Endothelial cell of umbilical vein (primary cell): ENCODE measurements at regions not wholly inside any gene's neighbourhood (a gene's known extent, or its start where the extent isn't known, plus 50 kb on each side); places are given as distances from the start of the nearest gene placed in this dataset.

Source experiments
- BruUV-seq: library from RNA; stranded (reverse); fragments of 400-500 nt; replicated peaks from 2 replicates; lab custom pipeline; 2021; lab: Mats Ljungman, UMichigan
- CTCF ChIA-PET: fragments of 300-600, 350-600 bp; sonication (Branson Sonifier 250); formaldehyde crosslinking; loops from one replicate; lab custom pipeline; 2021; ENCODE audit warnings: antibody characterized with exemption, inconsistent platforms; lab: Charles Lee
- POLR2A ChIA-PET: fragments of 300-600, 350-600 bp; sonication (Branson Sonifier 250); formaldehyde crosslinking; loops from one replicate; lab custom pipeline; 2021; ENCODE audit warnings: antibody characterized with exemption, inconsistent platforms; lab: Charles Lee
- DNase-seq: peaks from one replicate; pipeline ENCODE4 v3.0.0-alpha.2; 2011; ENCODE audit warnings: low read depth, low spot score
- FAIRE-seq: peaks from 2 replicates; lab custom pipeline; 2011; peaks lifted over from hg19 to GRCh38; lab: Jason Lieb, UNC
- H2AFZ ChIP-seq: 2 replicates; pipeline ENCODE4 v1.6.0; 2012; ENCODE audit warnings: low read depth, low read length, control low read depth, inconsistent platforms
- H3K27ac ChIP-seq: 2 replicates; pipeline ENCODE4 v1.5.1; 2011; ENCODE audit warnings: low read depth, mild to moderate bottlenecking, control low read depth, low read length, moderate library complexity; ENCODE audit not compliant: insufficient read depth
- H3K27me3 ChIP-seq, 2 experiments: 2 replicates each; pipeline versions ENCODE4 v1.6.0 to v1.6.1; 2011; ENCODE audit warnings: low read length in 2 of 2, mixed read lengths in 1 of 2; ENCODE audit not compliant: control insufficient read depth in 2 of 2, insufficient read depth in 2 of 2
- H3K36me3 ChIP-seq, 2 experiments: 2 replicates in 1 of 2; 3 replicates in 1 of 2; pipeline ENCODE4 v1.5.1; 2011; ENCODE audit warnings: low read length in 2 of 2, mild to moderate bottlenecking in 1 of 2, moderate library complexity in 1 of 2; ENCODE audit not compliant: control insufficient read depth in 2 of 2, insufficient read depth in 2 of 2; ENCODE audit errors: extremely low read depth in 1 of 2
- H3K4me1 ChIP-seq: 3 replicates; pipeline ENCODE4 v1.5.1; 2011; ENCODE audit warnings: mild to moderate bottlenecking, low read length; ENCODE audit not compliant: control insufficient read depth, insufficient read depth; ENCODE audit errors: extremely low read depth
- H3K4me2 ChIP-seq: 2 replicates; pipeline ENCODE4 v1.6.1; 2011; ENCODE audit warnings: low read length, control low read depth, mixed read lengths; ENCODE audit not compliant: insufficient read depth
- H3K4me3 ChIP-seq, 3 experiments: fragments of 200-600 bp in 1 of 3; sonication (generic), shearing (Covaris generic) in 1 of 3; replicated peaks in 1 of 3; 2 replicates each; pipeline ENCODE4 v1.5.1; 2011 to 2016; ENCODE audit warnings: control low read depth in 3 of 3, low read length in 3 of 3, mild to moderate bottlenecking in 2 of 3, inconsistent platforms in 1 of 3, low read depth in 1 of 3, moderate library complexity in 1 of 3; ENCODE audit not compliant: insufficient read depth in 1 of 3
- H3K79me2 ChIP-seq: 2 replicates; pipeline ENCODE4 v1.6.0; 2012; ENCODE audit warnings: low read length, inconsistent platforms; ENCODE audit not compliant: control insufficient read depth, insufficient read depth
- H3K9ac ChIP-seq: replicated peaks from 2 replicates; pipeline ENCODE3; 2011; ENCODE audit warnings: low read length, control low read depth; ENCODE audit not compliant: insufficient read depth; ENCODE audit errors: extremely low read depth
- H3K9me1 ChIP-seq: replicated peaks from 3 replicates; pipeline ENCODE4 v1.6.0; 2011; ENCODE audit warnings: mild to moderate bottlenecking, low read length; ENCODE audit not compliant: control insufficient read depth, insufficient read depth; ENCODE audit errors: extremely low read depth
- H3K9me3 ChIP-seq: replicated peaks from 2 replicates; pipeline ENCODE4 v1.5.1; 2012; ENCODE audit warnings: low read length, inconsistent platforms; ENCODE audit not compliant: control insufficient read depth, insufficient read depth
- H4K20me1 ChIP-seq: replicated peaks from 2 replicates; pipeline ENCODE3; 2011; ENCODE audit warnings: mild to moderate bottlenecking, low read length; ENCODE audit not compliant: control insufficient read depth, insufficient read depth; ENCODE audit errors: extremely low read depth
- EZH2 ChIP-seq: IDR thresholded peaks from 2 replicates; pipeline ENCODE4 v1.6.1; 2012; ENCODE audit warnings: borderline replicate concordance, low read depth, mild to moderate bottlenecking, moderate library complexity, low read length, inconsistent platforms; ENCODE audit not compliant: severe bottlenecking
- FOS ChIP-seq: IDR thresholded peaks from 2 replicates; pipeline ENCODE4 v1.6.1; 2011; ENCODE audit warnings: mild to moderate bottlenecking, low read length, moderate library complexity, borderline replicate concordance; ENCODE audit not compliant: insufficient read depth
- GATA2 ChIP-seq: IDR thresholded peaks from 2 replicates; pipeline ENCODE4 v1.7.0; 2011; ENCODE audit warnings: low read depth, mild to moderate bottlenecking, moderate library complexity, mixed read lengths, low read length; ENCODE audit not compliant: insufficient read length, insufficient read depth
- JUN ChIP-seq: IDR thresholded peaks from 2 replicates; pipeline ENCODE4 v1.6.1; 2011; ENCODE audit warnings: borderline replicate concordance, low read depth; ENCODE audit not compliant: insufficient read length, insufficient read depth
- MYC ChIP-seq: IDR thresholded peaks from one replicate; pipeline ENCODE4 v1.6.1; 2011; ENCODE audit warnings: mild to moderate bottlenecking, low read depth, low read length
- POLR2A ChIP-seq: IDR thresholded peaks from 2 replicates; pipeline ENCODE4 v1.6.1; 2012; ENCODE audit warnings: low read depth, mild to moderate bottlenecking, control low read depth, low read length
- POLR2AphosphoS5 ChIP-seq: IDR thresholded peaks from 2 replicates; pipeline ENCODE4 v1.6.1; 2012; ENCODE audit warnings: low read depth, mild to moderate bottlenecking, control low read depth, low read length, moderate library complexity; ENCODE audit not compliant: insufficient read depth
- dilution Hi-C: fragments of 300-500 bp; cut with MboI; formaldehyde crosslinking; loops from one replicate; pipeline ENCODE4 v1.15.0; 2019; ENCODE audit warnings: low sequenced_read_pairs; ENCODE audit not compliant: extremely low pct_ligation_motif_present
- intact Hi-C: fragments of 100-400 bp; cut with micrococcal nuclease; formaldehyde crosslinking; loops from one replicate; pipeline ENCODE4 v1.10.0; 2022
- TF ChIP-seq, protein P1 (sequence below), 2 donors: IDR thresholded peaks; 1 replicate in 1 of 2; 2 replicates in 1 of 2; pipeline ENCODE4 v1.5.1; 2011; ENCODE audit warnings: low read length in 2 of 2, mild to moderate bottlenecking in 2 of 2, moderate library complexity in 2 of 2, control low read depth in 1 of 2, inconsistent platforms in 1 of 2, low read depth in 1 of 2; ENCODE audit not compliant: insufficient read depth in 1 of 2; ENCODE audit errors: extremely low read depth in 1 of 2
- TF ChIP-seq, protein P2 (sequence below): IDR thresholded peaks from 2 replicates; pipeline ENCODE4 v1.6.1; 2011; ENCODE audit not compliant: insufficient read depth, insufficient read length

DNA sequence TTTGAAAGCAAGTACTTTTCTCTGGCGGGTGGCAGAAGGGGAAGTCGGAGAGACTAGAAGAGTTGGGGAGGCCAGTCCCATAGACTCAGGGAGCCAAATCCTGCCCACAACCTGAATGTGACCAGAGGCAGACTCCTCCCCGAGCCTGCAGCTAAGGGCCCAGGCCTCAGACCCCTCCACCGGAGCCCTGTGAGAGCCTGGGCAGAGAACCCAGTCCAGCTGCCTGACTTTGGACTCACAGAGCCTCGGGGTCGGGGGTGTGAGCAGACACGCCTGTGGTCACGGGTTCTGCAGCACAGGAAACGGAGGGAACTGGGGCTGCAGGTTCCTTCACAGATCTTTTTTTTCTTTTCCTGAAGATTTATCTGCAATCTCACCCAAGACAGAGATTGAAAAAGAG is 312.3 kb downstream of the CTTN start:
- no peak overlapping the region for H3K4me3 ChIP-seq
- H3K9me3 ChIP-seq = no peaks in the 10 kb centered on the region
- no peaks in the 10 kb centered on the region for H3K9me1 ChIP-seq
- no peaks in the 10 kb centered on the region for H3K27me3 ChIP-seq
- TF ChIP-seq POLR2AphosphoS5 (no peak), EZH2 (no peak), MYC (no peak), FOS (no peak), POLR2A (no peak), GATA2 (no peak), JUN (no peak)
- TF ChIP-seq, protein P1, sequence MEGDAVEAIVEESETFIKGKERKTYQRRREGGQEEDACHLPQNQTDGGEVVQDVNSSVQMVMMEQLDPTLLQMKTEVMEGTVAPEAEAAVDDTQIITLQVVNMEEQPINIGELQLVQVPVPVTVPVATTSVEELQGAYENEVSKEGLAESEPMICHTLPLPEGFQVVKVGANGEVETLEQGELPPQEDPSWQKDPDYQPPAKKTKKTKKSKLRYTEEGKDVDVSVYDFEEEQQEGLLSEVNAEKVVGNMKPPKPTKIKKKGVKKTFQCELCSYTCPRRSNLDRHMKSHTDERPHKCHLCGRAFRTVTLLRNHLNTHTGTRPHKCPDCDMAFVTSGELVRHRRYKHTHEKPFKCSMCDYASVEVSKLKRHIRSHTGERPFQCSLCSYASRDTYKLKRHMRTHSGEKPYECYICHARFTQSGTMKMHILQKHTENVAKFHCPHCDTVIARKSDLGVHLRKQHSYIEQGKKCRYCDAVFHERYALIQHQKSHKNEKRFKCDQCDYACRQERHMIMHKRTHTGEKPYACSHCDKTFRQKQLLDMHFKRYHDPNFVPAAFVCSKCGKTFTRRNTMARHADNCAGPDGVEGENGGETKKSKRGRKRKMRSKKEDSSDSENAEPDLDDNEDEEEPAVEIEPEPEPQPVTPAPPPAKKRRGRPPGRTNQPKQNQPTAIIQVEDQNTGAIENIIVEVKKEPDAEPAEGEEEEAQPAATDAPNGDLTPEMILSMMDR (IDR thresholded peaks at IDR 0.05; ENCODE audit: extremely low read depth in 1 of 2, insufficient read depth in 1 of 2, low read depth in 1 of 2, low read length in 2 of 2) = no peak
- TF ChIP-seq, protein P2, sequence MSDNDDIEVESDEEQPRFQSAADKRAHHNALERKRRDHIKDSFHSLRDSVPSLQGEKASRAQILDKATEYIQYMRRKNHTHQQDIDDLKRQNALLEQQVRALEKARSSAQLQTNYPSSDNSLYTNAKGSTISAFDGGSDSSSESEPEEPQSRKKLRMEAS = no peak
- dilution Hi-C loops = no loop called here
- ChIA-PET POLR2A (no interaction called here), CTCF (no interaction called here)
- H3K79me2 ChIP-seq = no peaks in the 10 kb centered on the region
- intact Hi-C loops = no loop called here
- no peaks in the 10 kb centered on the region for H3K4me1 ChIP-seq
- H3K27ac ChIP-seq = no peak overlapping the region
- H3K9ac ChIP-seq = no peak overlapping the region
- DNase-seq = no peak
- no peak overlapping the region for H3K4me2 ChIP-seq
- H4K20me1 ChIP-seq = no peaks in the 10 kb centered on the region
- H3K36me3 ChIP-seq = no peaks in the 10 kb centered on the region
- no peak overlapping the region for H2AFZ ChIP-seq
- no peak for FAIRE-seq
- no TSS peak for BruUV-seq
